ENCODE measurements at regions not wholly inside any gene's neighbourhood (a gene's known extent, or its start where the extent isn't known, plus 50 kb on each side); places are given as distances from the start of the nearest gene placed in this dataset.

DNA sequence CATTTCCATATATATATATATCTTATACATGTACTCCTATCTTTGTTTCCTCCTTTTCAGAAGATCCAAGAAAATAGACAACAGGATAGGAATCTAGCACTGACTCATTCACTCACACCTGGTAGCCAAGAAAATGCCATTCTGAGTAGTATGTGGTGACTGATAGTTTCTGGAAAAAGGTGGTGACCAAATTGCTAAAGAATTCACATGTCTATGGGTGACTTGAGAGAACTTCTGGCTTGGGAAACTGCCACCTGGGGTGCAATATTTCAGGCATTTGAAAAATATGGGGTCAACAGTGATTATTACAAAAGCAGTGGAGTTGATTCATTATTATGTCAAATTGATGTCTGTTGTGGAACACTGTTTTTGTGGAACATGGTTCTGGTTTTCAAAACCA, 605.1 kb downstream of the PCDH18 start:
- DNase-seq (ENCODE audit: low spot score): no peak

- DNase-seq (ENCODE audit: low spot score): no peak
Observed at GRCh38 chr4:136925203-136925602, 607.1 kb downstream of the PCDH18 start.

- no peak for DNase-seq (ENCODE audit: low spot score)
Observed at GRCh38 chr4:136922066-136922465, 610.2 kb downstream of the PCDH18 start.

DNA sequence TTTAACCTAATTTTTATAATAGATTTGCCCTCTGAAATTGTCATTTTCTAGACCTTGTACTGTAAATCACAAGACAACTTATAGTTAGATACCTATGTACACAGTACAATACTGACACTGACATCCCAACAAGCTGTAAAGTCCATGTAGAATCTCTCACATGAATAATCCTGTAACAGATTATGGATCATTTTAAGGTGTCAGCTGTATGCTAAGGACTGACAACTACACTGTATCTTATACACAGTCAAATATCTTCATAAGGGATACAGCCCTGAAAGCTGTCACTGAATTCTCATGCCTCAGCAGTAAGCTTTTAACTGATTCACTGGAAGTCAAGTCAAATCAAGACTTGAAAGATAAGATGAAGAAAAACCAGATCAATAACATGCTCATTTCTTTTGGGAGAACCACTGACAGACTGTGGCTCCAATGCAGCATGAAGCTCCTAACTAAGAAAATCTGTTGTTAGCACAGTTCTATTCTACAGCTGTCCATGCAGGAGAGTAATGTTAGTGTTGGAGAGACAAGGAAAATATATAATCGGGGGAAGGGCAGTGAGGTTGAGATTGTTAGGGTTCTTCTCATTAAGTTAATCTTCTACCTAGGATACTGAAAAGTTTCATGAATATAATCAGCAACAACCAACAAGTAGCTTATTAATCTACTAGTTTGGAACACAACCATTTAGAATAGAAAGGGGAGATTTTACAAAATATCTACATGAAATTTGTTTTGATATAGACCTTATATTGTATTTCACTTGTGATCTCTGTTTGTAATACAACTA, 612.0 kb downstream of the PCDH18 start:
- DNase-seq (ENCODE audit: low spot score): no peak

DNA sequence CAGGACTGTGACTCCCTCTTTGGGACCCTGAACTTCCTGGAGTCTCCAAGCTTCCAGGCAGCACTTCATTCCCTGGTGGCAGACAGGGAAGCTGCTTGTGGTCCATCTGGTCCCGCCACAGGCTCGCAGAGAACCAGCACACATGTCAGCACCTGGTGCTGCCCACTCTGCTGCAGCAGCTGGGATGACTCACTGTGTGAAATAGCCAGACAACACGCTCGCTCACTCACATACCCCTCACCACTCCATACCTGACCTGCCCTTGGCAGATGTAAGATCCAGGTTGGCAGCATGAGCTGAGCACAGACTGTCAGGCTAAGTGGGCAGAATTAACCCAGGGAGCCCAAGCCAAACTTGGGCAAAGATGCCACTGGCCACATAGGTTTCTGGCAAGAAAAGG, 613.5 kb downstream of the PCDH18 start:
- peak; percentile 6 for DNase-seq (ENCODE audit: low spot score)

DNA sequence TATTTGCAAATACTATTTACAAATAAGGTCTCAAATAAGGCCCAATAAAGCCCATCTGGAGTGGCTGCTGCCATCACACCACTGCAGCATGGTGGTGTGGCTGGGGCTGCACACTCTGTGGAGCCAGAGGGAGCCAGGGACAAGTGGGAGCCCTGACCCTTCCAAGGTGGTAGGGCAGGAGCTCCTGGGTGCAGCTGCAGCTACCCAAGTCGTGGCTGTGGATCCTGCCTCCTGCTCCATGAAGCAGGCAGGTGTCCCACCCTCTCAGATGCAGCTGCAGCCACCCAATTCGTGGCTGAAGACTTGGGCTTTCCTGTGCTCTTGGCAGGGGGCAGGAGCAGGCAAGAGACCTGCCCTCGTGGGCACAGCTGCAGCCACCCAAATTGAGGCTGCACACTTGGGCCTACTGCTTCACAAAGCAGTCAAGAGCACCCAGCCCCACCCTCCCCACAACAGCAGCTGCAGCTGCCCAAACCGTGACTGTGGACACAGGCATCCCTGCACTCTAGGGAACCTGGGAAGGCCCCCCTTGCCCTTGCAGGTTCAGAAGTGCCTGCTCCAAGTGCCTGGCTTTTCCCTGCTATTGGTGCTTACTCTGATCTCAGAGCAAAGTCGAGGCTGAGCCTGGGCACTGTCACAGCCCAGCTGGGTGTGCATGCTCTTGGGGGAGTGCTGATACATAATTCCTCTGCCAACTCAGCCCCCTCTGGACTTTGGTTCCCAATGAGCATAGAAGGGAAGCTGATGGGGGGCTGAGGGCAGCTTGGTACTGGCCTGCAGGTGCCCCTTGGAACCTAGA, 614.8 kb downstream of the PCDH18 start:
- DNase-seq (ENCODE audit: low spot score): no peak

GRCh38 chr4:136909626-136910025, 622.7 kb downstream of the PCDH18 start:
- DNase-seq (ENCODE audit: low spot score): no peak

- DNase-seq (ENCODE audit: low spot score): no peak
Observed at GRCh38 chr4:136908122-136908521, 624.2 kb downstream of the PCDH18 start.

DNA sequence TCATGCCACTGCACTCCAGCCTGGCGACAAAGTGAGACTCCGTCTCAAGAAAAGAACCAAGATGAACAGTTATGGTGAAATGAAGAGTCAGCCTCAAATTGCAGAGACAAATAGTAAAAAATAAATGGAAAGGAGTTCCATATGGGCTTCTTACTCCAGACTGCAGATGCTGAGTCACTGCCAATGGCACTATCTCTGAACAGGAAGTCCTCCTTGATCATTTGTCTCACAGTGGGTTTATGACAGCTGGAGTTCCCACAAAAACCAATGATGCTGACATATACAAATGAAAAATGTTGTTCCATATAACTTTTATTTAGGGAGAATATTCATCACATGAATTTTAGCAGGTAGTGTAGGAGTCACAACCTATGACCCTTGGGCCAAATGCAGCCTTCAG, 631.6 kb downstream of the PCDH18 start:
- DNase-seq (ENCODE audit: low spot score): peak; percentile 17

DNA sequence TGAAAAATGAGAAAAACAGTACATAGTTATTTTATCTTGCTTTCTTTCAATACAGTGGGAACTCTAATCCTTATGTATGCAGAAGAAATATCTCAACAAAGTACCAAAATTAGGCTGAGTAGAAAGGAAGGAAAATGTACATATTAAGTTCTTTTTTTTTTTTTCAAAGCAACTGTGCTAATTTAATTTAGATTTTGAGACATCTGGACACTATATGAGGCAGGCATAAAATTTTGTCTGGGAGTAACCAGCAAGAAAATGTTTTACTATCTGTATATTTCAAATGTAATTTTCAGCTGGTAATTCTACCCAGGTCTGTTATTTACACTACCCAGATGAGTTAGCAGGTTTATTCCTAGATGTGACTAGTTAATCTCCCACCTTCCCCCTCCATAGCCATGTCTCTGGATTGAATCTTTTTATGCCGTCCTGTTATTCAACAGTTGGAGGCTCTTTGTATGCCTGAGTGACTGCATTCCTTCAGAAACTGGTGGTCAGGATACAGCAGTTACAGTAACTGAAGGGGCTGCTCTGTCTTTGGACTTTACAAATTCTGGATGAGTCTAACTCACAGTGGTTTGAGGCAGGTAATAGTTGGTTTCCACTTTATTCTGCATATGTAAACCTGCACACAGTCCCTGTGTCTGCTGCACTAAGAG, 633.6 kb downstream of the PCDH18 start:
- no peak for DNase-seq (ENCODE audit: low spot score)

GRCh38 chr4:136893573-136893972, 638.7 kb downstream of the PCDH18 start:
- no peak for DNase-seq (ENCODE audit: low spot score)

DNA sequence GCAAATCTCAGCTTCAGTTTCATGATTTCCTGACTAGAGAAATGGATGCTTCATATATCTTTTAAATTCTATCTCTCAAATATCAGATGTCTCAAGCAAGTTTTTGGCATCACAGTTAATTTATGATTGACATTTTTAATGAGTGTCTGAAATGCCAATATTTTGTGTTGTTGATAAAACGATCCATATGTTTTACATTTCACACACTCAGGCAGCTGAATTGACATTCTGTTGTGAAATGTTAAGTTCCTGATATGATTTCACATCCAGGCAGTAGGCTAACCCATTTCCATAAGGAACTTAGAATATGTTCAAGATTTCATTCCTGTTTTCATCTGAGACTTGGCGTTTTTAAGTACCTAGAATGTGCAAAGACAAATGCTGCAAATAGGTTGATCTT, 650.6 kb downstream of the PCDH18 start:
- no peak for DNase-seq (ENCODE audit: low spot score)

DNA sequence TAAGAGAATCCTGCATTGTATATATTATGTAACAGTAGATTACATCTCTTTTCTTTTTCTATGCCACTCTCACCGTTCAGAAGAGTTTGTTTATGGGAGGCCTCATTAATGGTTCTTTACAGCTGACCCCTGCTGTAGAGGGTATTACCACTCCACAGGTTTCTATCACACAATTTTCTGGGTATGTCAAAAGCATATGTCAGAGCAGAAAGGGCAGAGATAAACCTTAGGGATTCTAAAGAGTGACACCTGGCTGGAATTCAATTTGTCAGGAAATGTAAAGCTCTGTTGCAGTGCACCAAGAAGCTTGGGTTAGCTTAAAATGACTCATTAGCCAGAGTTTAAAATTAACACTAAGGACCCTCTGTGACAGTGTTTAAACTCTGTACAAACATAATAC, 658.7 kb downstream of the PCDH18 start:
- no peak for DNase-seq (ENCODE audit: low spot score)

- DNase-seq (ENCODE audit: low spot score): no peak
Observed at GRCh38 chr4:136867465-136867864, 664.8 kb downstream of the PCDH18 start.

- no peak for DNase-seq (ENCODE audit: low spot score)
Observed at GRCh38 chr4:136865526-136865925, 666.8 kb downstream of the PCDH18 start.

- peak; percentile 70 for DNase-seq (ENCODE audit: low spot score)
Observed at GRCh38 chr4:136864604-136865185, 667.6 kb downstream of the PCDH18 start.

GRCh38 chr4:136863756-136864155, 668.5 kb downstream of the PCDH18 start:
- DNase-seq (ENCODE audit: low spot score): peak; percentile 16

- DNase-seq (ENCODE audit: low spot score): no peak
Observed at GRCh38 chr4:136862653-136863052, 669.6 kb downstream of the PCDH18 start.

GRCh38 chr4:136861091-136861490, 671.2 kb downstream of the PCDH18 start:
- no peak for DNase-seq (ENCODE audit: low spot score)

GRCh38 chr4:136858903-136859302, 673.4 kb downstream of the PCDH18 start:
- no peak for DNase-seq (ENCODE audit: low spot score)

DNA sequence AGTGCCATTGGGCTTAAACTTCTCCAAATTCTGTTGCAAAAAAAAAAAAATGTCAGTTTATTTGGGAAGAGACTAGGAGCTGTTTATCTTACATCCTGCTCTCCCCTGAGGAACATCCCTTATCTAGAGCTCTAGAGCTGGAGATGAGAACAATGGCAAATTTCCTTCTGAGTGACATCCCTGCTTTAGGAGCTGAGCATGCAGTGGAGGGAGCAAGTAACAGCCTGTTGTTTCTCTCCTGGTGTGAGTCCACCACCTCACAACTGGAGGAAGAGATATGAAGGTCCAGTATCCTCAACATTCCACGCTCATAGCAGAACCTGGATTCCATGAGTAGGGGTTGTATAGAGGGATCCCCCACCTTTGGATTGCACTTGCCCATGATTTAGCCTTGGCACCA, 676.4 kb downstream of the PCDH18 start:
- no peak for DNase-seq (ENCODE audit: low spot score)

DNA sequence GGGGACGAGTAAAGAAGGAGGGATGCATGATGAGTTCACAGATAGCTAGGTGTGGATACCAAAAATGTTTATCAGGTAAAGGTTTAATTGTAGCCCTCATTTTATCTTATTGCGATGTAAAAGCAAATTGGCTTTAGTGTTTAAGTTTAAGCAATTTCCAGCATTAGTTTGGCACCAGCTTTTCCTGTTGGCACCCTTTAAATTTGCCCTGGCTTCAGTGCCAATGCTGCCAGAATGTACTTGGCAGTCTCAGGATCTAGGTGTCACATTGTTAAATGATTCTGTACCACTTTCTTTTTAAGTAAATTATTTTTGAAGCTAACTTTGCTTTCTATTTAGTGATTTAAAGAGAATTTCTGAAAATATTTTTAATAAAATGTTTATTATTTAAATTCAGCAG, 681.8 kb downstream of the PCDH18 start:
- DNase-seq (ENCODE audit: low spot score): no peak

Data from H4 (cell line).